HL-60 (cell line): ENCODE measurements at regions not wholly inside any gene's neighbourhood (a gene's known extent, or its start where the extent isn't known, plus 50 kb on each side); places are given as distances from the start of the nearest gene placed in this dataset.

ENCODE experiments used
- GABPA ChIP-seq: IDR thresholded peaks from 2 replicates; pipeline ENCODE4 v1.6.1; 2012; ENCODE audit warnings: low read depth
- SPI1 ChIP-seq: IDR thresholded peaks from 2 replicates; pipeline ENCODE4 v1.6.1; 2012; ENCODE audit warnings: low read depth, mild to moderate bottlenecking, borderline replicate concordance
- TF ChIP-seq, protein P1 (sequence below): IDR thresholded peaks from one replicate; pipeline ENCODE4 v1.5.1; 2011; ENCODE audit warnings: low read length, control low read depth, inconsistent platforms; ENCODE audit not compliant: insufficient read depth
- TF ChIP-seq, protein P2 (sequence below): IDR thresholded peaks from 2 replicates; pipeline ENCODE4 v1.6.1; 2012; ENCODE audit warnings: low read depth; ENCODE audit not compliant: insufficient replicate concordance

DNA sequence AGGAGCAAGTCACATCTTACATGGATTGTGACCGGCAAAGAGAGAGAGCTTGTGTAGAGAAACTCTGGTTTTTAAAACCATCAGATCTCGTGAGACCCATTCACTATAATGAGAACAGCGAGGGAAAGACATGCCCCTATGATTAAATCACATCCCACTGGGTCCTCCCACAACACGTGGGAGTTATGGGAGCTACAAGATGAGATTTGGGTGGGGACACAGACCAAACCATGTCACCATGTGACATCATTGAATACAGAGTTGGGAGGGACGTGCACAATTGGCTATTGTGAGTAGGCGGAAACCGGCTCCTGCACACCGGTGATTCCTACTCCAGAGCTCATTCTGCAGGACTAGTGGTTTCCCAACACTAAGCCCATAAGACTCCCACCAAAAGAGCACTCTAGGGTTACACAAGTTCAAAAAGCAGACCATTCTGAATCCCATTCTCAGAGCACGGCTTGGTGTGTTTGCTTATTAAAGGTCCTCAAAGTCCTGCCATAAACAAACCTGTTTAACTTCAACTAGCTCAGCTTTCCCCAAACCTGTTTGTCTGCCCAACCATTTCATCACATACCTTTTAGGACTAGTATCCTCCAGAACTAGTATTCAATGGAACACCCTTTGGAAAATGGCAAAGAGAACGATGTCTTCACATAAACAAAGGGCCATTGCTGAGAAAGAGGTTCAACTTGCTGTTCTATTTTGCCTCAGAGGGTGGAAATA is 167.6 kb downstream of the TLE3 start:
- TF ChIP-seq, protein P1, sequence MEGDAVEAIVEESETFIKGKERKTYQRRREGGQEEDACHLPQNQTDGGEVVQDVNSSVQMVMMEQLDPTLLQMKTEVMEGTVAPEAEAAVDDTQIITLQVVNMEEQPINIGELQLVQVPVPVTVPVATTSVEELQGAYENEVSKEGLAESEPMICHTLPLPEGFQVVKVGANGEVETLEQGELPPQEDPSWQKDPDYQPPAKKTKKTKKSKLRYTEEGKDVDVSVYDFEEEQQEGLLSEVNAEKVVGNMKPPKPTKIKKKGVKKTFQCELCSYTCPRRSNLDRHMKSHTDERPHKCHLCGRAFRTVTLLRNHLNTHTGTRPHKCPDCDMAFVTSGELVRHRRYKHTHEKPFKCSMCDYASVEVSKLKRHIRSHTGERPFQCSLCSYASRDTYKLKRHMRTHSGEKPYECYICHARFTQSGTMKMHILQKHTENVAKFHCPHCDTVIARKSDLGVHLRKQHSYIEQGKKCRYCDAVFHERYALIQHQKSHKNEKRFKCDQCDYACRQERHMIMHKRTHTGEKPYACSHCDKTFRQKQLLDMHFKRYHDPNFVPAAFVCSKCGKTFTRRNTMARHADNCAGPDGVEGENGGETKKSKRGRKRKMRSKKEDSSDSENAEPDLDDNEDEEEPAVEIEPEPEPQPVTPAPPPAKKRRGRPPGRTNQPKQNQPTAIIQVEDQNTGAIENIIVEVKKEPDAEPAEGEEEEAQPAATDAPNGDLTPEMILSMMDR: no peak
- TF ChIP-seq, protein P2, sequence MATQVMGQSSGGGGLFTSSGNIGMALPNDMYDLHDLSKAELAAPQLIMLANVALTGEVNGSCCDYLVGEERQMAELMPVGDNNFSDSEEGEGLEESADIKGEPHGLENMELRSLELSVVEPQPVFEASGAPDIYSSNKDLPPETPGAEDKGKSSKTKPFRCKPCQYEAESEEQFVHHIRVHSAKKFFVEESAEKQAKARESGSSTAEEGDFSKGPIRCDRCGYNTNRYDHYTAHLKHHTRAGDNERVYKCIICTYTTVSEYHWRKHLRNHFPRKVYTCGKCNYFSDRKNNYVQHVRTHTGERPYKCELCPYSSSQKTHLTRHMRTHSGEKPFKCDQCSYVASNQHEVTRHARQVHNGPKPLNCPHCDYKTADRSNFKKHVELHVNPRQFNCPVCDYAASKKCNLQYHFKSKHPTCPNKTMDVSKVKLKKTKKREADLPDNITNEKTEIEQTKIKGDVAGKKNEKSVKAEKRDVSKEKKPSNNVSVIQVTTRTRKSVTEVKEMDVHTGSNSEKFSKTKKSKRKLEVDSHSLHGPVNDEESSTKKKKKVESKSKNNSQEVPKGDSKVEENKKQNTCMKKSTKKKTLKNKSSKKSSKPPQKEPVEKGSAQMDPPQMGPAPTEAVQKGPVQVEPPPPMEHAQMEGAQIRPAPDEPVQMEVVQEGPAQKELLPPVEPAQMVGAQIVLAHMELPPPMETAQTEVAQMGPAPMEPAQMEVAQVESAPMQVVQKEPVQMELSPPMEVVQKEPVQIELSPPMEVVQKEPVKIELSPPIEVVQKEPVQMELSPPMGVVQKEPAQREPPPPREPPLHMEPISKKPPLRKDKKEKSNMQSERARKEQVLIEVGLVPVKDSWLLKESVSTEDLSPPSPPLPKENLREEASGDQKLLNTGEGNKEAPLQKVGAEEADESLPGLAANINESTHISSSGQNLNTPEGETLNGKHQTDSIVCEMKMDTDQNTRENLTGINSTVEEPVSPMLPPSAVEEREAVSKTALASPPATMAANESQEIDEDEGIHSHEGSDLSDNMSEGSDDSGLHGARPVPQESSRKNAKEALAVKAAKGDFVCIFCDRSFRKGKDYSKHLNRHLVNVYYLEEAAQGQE: no peak
- TF ChIP-seq GABPA: no peak
- no peak for TF ChIP-seq SPI1
